Omental fat pad (tissue), 3 donors: ENCODE measurements at regions not wholly inside any gene's neighbourhood (a gene's known extent, or its start where the extent isn't known, plus 50 kb on each side); places are given as distances from the start of the nearest gene placed in this dataset.
"Not testable (repeated sequence)": the region's sequence is repeated elsewhere in the genome, so short reads cannot be mapped to it uniquely, and the experiment has no call there.

ENCODE experiments used
- ATAC-seq: fragments of 150-250 bp; one replicate; pipeline ENCODE4 v1.9.1; 2016; ENCODE audit warnings: mild to moderate bottlenecking, moderate library complexity; ENCODE audit not compliant: low FRiP score
- DNase-seq: peaks from one replicate; pipeline ENCODE4 v3.0.0-alpha.2; 2019; ENCODE audit warnings: low spot score
- TF ChIP-seq, protein P1 (sequence below), 3 donors: fragments of 450-650 bp; IDR thresholded peaks; one replicate each; pipeline ENCODE4 v1.5.1; 2016 to 2017; ENCODE audit warnings: antibody characterized with exemption in 3 of 3, mild to moderate bottlenecking in 3 of 3, moderate library complexity in 2 of 3

DNA sequence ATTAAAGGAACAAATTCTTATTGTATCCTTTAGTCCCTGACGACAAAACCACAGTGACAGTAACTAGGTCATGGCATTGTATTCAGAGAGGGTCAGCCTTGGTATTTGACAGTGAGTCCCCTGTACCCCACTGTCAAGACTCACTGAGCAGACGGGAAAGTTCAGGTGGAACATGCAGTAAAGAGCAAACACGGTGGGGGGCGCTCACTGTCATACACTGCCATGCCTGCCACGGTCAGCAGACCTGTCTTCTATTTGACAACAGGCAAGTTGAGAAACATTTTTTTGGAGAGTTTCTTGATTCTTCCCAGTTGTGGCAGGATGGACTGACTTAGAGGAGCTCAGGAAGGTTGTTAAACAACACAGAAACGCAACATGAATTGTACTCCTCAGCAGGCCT is 681.6 kb downstream of the KCNJ18 start:
- no peak for ATAC-seq
- DNase-seq = no peak
- TF ChIP-seq, protein P1, sequence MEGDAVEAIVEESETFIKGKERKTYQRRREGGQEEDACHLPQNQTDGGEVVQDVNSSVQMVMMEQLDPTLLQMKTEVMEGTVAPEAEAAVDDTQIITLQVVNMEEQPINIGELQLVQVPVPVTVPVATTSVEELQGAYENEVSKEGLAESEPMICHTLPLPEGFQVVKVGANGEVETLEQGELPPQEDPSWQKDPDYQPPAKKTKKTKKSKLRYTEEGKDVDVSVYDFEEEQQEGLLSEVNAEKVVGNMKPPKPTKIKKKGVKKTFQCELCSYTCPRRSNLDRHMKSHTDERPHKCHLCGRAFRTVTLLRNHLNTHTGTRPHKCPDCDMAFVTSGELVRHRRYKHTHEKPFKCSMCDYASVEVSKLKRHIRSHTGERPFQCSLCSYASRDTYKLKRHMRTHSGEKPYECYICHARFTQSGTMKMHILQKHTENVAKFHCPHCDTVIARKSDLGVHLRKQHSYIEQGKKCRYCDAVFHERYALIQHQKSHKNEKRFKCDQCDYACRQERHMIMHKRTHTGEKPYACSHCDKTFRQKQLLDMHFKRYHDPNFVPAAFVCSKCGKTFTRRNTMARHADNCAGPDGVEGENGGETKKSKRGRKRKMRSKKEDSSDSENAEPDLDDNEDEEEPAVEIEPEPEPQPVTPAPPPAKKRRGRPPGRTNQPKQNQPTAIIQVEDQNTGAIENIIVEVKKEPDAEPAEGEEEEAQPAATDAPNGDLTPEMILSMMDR (IDR thresholded peaks at IDR 0.05) = no peak

- no peak for ATAC-seq
- no peak for DNase-seq
- TF ChIP-seq, protein P1 (IDR thresholded peaks at IDR 0.05) = no peak
These were observed 682.4 kb downstream of the KCNJ18 start for GRCh38 chr17:22374741-22375140.

- not testable (repeated sequence) for ATAC-seq, DNase-seq
These were observed 684.4 kb downstream of the KCNJ18 start for GRCh38 chr17:22376747-22377146.

- DNase-seq, ATAC-seq: not testable (repeated sequence)
These were observed 686.4 kb downstream of the KCNJ18 start for GRCh38 chr17:22378748-22379147.

DNA sequence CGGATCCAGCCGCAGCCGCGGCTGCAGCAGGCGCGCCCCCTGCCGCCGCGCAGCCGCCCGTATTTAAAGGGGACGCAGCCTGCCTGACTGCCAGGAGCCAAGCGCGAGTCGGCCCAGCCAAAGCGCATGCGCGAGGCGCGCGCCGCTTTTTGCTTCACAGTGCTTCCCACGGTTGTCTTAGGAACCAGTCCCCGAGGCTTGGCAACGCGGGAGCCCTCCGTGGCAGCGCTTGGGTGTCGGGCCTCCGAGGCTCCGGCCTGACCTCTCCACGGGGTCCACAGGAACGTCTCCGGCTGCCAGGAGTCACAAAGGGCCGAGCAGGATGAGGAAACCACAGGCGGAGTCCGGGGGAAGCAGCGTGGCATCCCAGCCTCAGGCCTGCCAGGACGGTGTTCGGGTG is 689.3 kb downstream of the KCNJ18 start:
- not testable (repeated sequence) for ATAC-seq, DNase-seq

GRCh38 chr17:22383772-22384460 is 691.6 kb downstream of the KCNJ18 start:
- DNase-seq, ATAC-seq: not testable (repeated sequence)

DNA sequence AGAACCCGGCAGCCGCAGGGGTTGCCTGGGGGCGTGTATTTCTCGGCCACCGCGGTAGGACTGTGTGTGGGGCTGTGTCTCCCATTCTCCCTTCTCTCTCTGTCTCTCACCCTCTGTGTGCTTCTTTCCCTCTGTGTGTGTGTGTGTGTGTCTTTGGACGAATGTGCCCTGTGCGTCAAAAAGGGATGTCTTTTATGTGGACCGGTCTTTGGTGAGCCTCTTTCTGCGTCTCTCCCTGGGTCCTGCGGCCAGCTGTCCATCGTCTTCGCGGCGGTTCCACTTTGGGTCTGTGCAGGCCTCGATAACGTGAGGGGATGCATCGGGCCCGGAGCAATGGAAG is 692.1 kb downstream of the KCNJ18 start:
- ATAC-seq, DNase-seq: not testable (repeated sequence)

- DNase-seq, ATAC-seq: not testable (repeated sequence)
These were observed 706.1 kb downstream of the KCNJ18 start for GRCh38 chr17:22398446-22398845.

- not testable (repeated sequence) for ATAC-seq, DNase-seq
These were observed 706.7 kb downstream of the KCNJ18 start for GRCh38 chr17:22399037-22399436.

- ATAC-seq, DNase-seq: not testable (repeated sequence)
These were observed 712.8 kb downstream of the KCNJ18 start for GRCh38 chr17:22405080-22405479.

- DNase-seq (no peak), ATAC-seq (no peak)
- TF ChIP-seq, protein P1 (IDR thresholded peaks at IDR 0.05) = no peak
These were observed 716.9 kb downstream of the KCNJ18 start for GRCh38 chr17:22409160-22409751.
